NB4 (cell line): ENCODE measurements at regions not wholly inside any gene's neighbourhood (a gene's known extent, or its start where the extent isn't known, plus 50 kb on each side); places are given as distances from the start of the nearest gene placed in this dataset.

Experiments
- CTCF ChIP-seq: IDR thresholded peaks from one replicate; pipeline ENCODE4 v1.5.1; 2012; ENCODE audit warnings: low read depth, low read length
- MAX ChIP-seq: IDR thresholded peaks from 2 replicates; pipeline ENCODE4 v1.6.1; 2011; ENCODE audit warnings: low read depth, low read length
- MYC ChIP-seq: IDR thresholded peaks from 2 replicates; pipeline ENCODE4 v1.6.1; 2011; ENCODE audit warnings: low read depth, low read length
- POLR2A ChIP-seq: IDR thresholded peaks from 2 replicates; pipeline ENCODE4 v1.6.1; 2011; ENCODE audit warnings: mild to moderate bottlenecking; ENCODE audit not compliant: insufficient read length; ENCODE audit errors: extremely low read depth

DNA sequence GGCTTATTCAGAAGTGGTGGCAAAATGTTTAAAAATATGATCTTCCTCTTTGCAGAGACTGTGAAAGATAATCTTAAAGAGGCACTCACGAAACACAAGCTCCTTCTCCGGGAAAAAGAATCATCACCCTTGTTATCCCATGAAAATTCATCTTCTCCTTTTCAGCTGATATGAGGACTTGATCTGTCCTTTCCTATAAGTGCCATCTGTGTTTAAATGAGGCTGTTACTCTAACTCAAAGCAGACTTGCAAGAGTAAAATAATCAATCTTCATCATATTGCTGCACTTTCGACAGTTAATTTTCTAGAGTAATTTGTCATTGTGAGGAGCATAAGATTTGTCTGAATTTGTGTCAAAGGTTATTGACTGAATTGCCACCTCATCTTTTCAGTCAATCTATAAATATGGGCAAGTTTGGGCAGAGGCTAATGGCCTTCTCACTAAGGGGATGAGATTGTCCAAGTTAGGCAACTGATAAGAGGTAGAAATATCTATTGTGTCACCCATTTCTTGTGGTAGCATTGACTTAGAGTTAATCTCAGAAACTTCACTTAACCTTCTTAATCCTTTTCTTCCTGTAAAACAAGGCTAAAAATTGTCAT lies 452.9 kb downstream of the GRXCR1 start:
- TF ChIP-seq CTCF (no peak), MAX (no peak), POLR2A (no peak), MYC (no peak)
